H1 (cell line): ENCODE measurements at regions not wholly inside any gene's neighbourhood (a gene's known extent, or its start where the extent isn't known, plus 50 kb on each side); places are given as distances from the start of the nearest gene placed in this dataset.

Experiments used
- CTCF ChIA-PET: fragments of 300-600 bp; sonication (Branson Sonifier 250); formaldehyde crosslinking; loops from one replicate; lab custom pipeline; 2021; ENCODE audit not compliant: partially characterized antibody; lab: Charles Lee
- POLR2A ChIA-PET: fragments of 300-600 bp; sonication (Branson Sonifier 250); formaldehyde crosslinking; loops from one replicate; lab custom pipeline; 2021; ENCODE audit warnings: inconsistent platforms; ENCODE audit not compliant: partially characterized antibody; lab: Charles Lee
- DNase-seq, 2 experiments: peaks; one replicate each; pipeline versions ENCODE4 v3.0.0 to v3.0.0-alpha.2; 2010 to 2022; ENCODE audit warnings: low spot score in 2 of 2, low read depth in 1 of 2, mixed read lengths in 1 of 2
- FAIRE-seq: peaks from 2 replicates; lab custom pipeline; 2011; peaks lifted over from hg19 to GRCh38; lab: Jason Lieb, UNC
- H2AFZ ChIP-seq: 2 replicates; pipeline ENCODE4 v1.8.1; 2012; ENCODE audit warnings: low read length, inconsistent platforms
- H2AK5ac ChIP-seq: 2 replicates; pipeline ENCODE4 v1.6.1; 2013; ENCODE audit warnings: low read depth, low read length
- H2BK120ac ChIP-seq: replicated peaks from 2 replicates; pipeline ENCODE3; 2013; ENCODE audit warnings: low read depth, low read length, inconsistent platforms
- H2BK12ac ChIP-seq: 2 replicates; pipeline ENCODE4 v1.6.1; 2013; ENCODE audit warnings: low read depth, low read length
- H2BK15ac ChIP-seq: 2 replicates; pipeline ENCODE4 v1.6.1; 2013; ENCODE audit warnings: low read length
- H2BK20ac ChIP-seq: 2 replicates; pipeline ENCODE4 v1.6.1; 2013; ENCODE audit warnings: low read length
- H2BK5ac ChIP-seq: 2 replicates; pipeline ENCODE4 v1.6.1; 2013; ENCODE audit warnings: low read depth, low read length
- H3K14ac ChIP-seq: 2 replicates; pipeline ENCODE4 v1.6.1; 2013; ENCODE audit warnings: inconsistent platforms; ENCODE audit not compliant: insufficient read length
- H3K18ac ChIP-seq: 2 replicates; pipeline ENCODE4 v1.6.1; 2013; ENCODE audit warnings: low read length; ENCODE audit errors: extremely low read depth
- H3K23ac ChIP-seq: 2 replicates; pipeline ENCODE4 v1.6.1; 2013; ENCODE audit warnings: inconsistent platforms; ENCODE audit not compliant: insufficient read length
- H3K23me2 ChIP-seq: 2 replicates; pipeline ENCODE4 v1.6.1; 2013; ENCODE audit warnings: low read depth, low read length
- H3K27ac ChIP-seq: 2 replicates; pipeline ENCODE4 v1.6.1; 2011; ENCODE audit warnings: low read depth, low read length, inconsistent platforms
- H3K27me3 ChIP-seq, 4 experiments: replicated peaks in 1 of 4; 1 replicate in 1 of 4; 2 replicates in 3 of 4; pipeline versions ENCODE4 v1.6.1 to v1.8.1; 2011 to 2013; ENCODE audit warnings: low read length in 3 of 4, mild to moderate bottlenecking in 3 of 4, inconsistent platforms in 2 of 4, mixed read lengths in 2 of 4, moderate library complexity in 1 of 4; ENCODE audit not compliant: control insufficient read depth in 3 of 4, insufficient read depth in 3 of 4; ENCODE audit errors: extremely low read depth in 1 of 4
- H3K36me3 ChIP-seq, 4 experiments: 2 replicates each; pipeline versions ENCODE4 v1.6.1 to v1.8.1; 2011 to 2013; ENCODE audit warnings: mild to moderate bottlenecking in 4 of 4, low read length in 3 of 4, moderate library complexity in 2 of 4, control low read depth in 1 of 4, inconsistent platforms in 1 of 4; ENCODE audit not compliant: insufficient read depth in 4 of 4, control insufficient read depth in 2 of 4
- H3K4ac ChIP-seq: replicated peaks from 2 replicates; pipeline ENCODE3; 2013; ENCODE audit warnings: low read length, low read depth, mixed read lengths, inconsistent platforms; ENCODE audit not compliant: insufficient read length
- H3K4me1 ChIP-seq, 4 experiments: replicated peaks in 1 of 4; 1 replicate in 1 of 4; 2 replicates in 3 of 4; pipeline versions ENCODE4 v1.6.1 to v1.8.1; 2011 to 2013; ENCODE audit warnings: low read length in 3 of 4, inconsistent platforms in 2 of 4, mixed read lengths in 1 of 4; ENCODE audit not compliant: insufficient read depth in 4 of 4, control insufficient read depth in 3 of 4
- H3K4me2 ChIP-seq, 2 experiments: 2 replicates each; pipeline versions ENCODE4 v1.6.1 to v1.8.1; 2011 to 2013; ENCODE audit warnings: low read depth in 2 of 2, low read length in 2 of 2, control low read depth in 1 of 2, inconsistent platforms in 1 of 2, mild to moderate bottlenecking in 1 of 2; ENCODE audit not compliant: insufficient read depth in 1 of 2
- H3K4me3 ChIP-seq, 4 experiments: fragments of 200-600, 300-600 bp in 1 of 4; sonication (generic), shearing (Covaris generic), sonication (Bioruptor Twin) in 1 of 4; 2 replicates each; pipeline versions ENCODE4 v1.5.1 to v1.8.1; 2011 to 2016; ENCODE audit warnings: low read length in 4 of 4, low read depth in 3 of 4, control low read depth in 2 of 4, inconsistent platforms in 2 of 4, mild to moderate bottlenecking in 2 of 4, mixed read lengths in 1 of 4, moderate library complexity in 1 of 4; ENCODE audit not compliant: insufficient read depth in 2 of 4; ENCODE audit errors: extremely low read depth in 1 of 4
- H3K56ac ChIP-seq: replicated peaks from 2 replicates; pipeline ENCODE3; 2013; ENCODE audit warnings: low read depth, mild to moderate bottlenecking, mixed read lengths, low read length, inconsistent platforms; ENCODE audit not compliant: insufficient read length
- H3K79me1 ChIP-seq: 2 replicates; pipeline ENCODE4 v1.6.1; 2013; ENCODE audit warnings: low read depth, low read length, control low read depth
- H3K79me2 ChIP-seq, 2 experiments: 2 replicates each; pipeline versions ENCODE4 v1.6.1 to v1.8.1; 2012 to 2013; ENCODE audit warnings: low read length in 2 of 2, mild to moderate bottlenecking in 2 of 2, inconsistent platforms in 1 of 2; ENCODE audit not compliant: insufficient read depth in 2 of 2, control insufficient read depth in 1 of 2
- H3K9ac ChIP-seq, 4 experiments: replicated peaks in 1 of 4; 1 replicate in 1 of 4; 2 replicates in 3 of 4; pipeline versions ENCODE4 v1.6.1 to v1.8.1; 2011 to 2013; ENCODE audit warnings: low read depth in 3 of 4, low read length in 3 of 4, control low read depth in 2 of 4, mild to moderate bottlenecking in 2 of 4, moderate library complexity in 2 of 4, inconsistent platforms in 1 of 4; ENCODE audit errors: extremely low read depth in 1 of 4
- H3K9me3 ChIP-seq, 2 experiments: 2 replicates each; pipeline versions ENCODE4 v1.6.1 to v1.8.1; 2012 to 2013; ENCODE audit warnings: mild to moderate bottlenecking in 2 of 2, moderate library complexity in 2 of 2, control low read depth in 1 of 2, inconsistent platforms in 1 of 2, low read depth in 1 of 2, low read length in 1 of 2, mixed read lengths in 1 of 2; ENCODE audit not compliant: insufficient read depth in 2 of 2
- H4K20me1 ChIP-seq, 2 experiments: replicated peaks in 1 of 2; 2 replicates each; pipeline versions ENCODE3 to v1.8.1; 2011 to 2013; ENCODE audit warnings: inconsistent platforms in 2 of 2, low read length in 2 of 2, mild to moderate bottlenecking in 1 of 2; ENCODE audit not compliant: insufficient read depth in 2 of 2, control insufficient read depth in 1 of 2
- H4K5ac ChIP-seq: 2 replicates; pipeline ENCODE4 v1.6.1; 2013; ENCODE audit warnings: low read length, low read depth, mixed read lengths, inconsistent platforms; ENCODE audit not compliant: insufficient read length
- H4K8ac ChIP-seq: 2 replicates; pipeline ENCODE4 v1.8.0; 2013; ENCODE audit warnings: mild to moderate bottlenecking, moderate library complexity, low read length, inconsistent platforms; ENCODE audit not compliant: insufficient read depth; ENCODE audit errors: extremely low read depth
- H4K91ac ChIP-seq: replicated peaks from 2 replicates; pipeline ENCODE3; 2013; ENCODE audit warnings: low read length, mixed read lengths, inconsistent platforms; ENCODE audit not compliant: insufficient read length
- ATF2 ChIP-seq: IDR thresholded peaks from 2 replicates; pipeline ENCODE4 v1.6.1; 2012; ENCODE audit warnings: low read length, inconsistent platforms
- BACH1 ChIP-seq: IDR thresholded peaks from 2 replicates; pipeline ENCODE4 v1.6.1; 2012; ENCODE audit warnings: low read length, improper control_type of control experiment
- CBX5 ChIP-seq: fragments of 300-800, 300-1000 bp; sonication (generic); IDR thresholded peaks from 2 replicates; pipeline ENCODE4 v1.7.1; 2016; ENCODE audit warnings: antibody characterized with exemption, low read length, low read depth
- CBX8 ChIP-seq: fragments of 300-800, 300-1000 bp; sonication (generic); IDR thresholded peaks from 2 replicates; pipeline ENCODE4 v1.7.1; 2016; ENCODE audit warnings: low read depth, low read length, borderline replicate concordance
- CHD2 ChIP-seq: IDR thresholded peaks from 2 replicates; pipeline ENCODE4 v1.6.1; 2012; ENCODE audit warnings: low read length, improper control_type of control experiment
- CREB1 ChIP-seq: IDR thresholded peaks from 2 replicates; pipeline ENCODE4 v1.6.1; 2012; ENCODE audit warnings: inconsistent platforms
- RXRA ChIP-seq: IDR thresholded peaks from 2 replicates; pipeline ENCODE4 v1.6.1; 2011; ENCODE audit warnings: low read depth, mild to moderate bottlenecking, low read length, moderate library complexity; ENCODE audit not compliant: insufficient read depth
- SAP30 ChIP-seq: fragments of 300-600 bp; sonication (generic); IDR thresholded peaks from 2 replicates; pipeline ENCODE4 v1.7.1; 2012; ENCODE audit warnings: low read length, moderate library complexity, mild to moderate bottlenecking, inconsistent platforms; ENCODE audit not compliant: insufficient read depth, insufficient replicate concordance
- SUZ12 ChIP-seq: fragments of 200-600 bp; sonication (generic); IDR thresholded peaks from 2 replicates; pipeline ENCODE4 v1.6.1; 2012; ENCODE audit warnings: mild to moderate bottlenecking, inconsistent platforms, low read length, moderate library complexity, mixed read lengths
- WGBS, 2 experiments: shearing (Covaris generic) in 1 of 2; methylation state at CpG; one replicate each; pipeline versions ENCODE4 v1.1.6 to v1.1.7; 2013 to 2015; ENCODE audit warnings: low lambda C conversion rate in 2 of 2, mixed read lengths in 2 of 2, inconsistent platforms in 1 of 2, low coverage in 1 of 2, missing lambda C conversion rate in 1 of 2; ENCODE audit not compliant: insufficient replicate concordance in 2 of 2, insufficient coverage in 1 of 2, insufficient read length in 1 of 2; ENCODE audit errors: extremely low coverage in 1 of 2, missing lambda C conversion rate in 1 of 2; 5-methylcytosine and 5-hydroxymethylcytosine counted together

GRCh38 chr13:78102741-78103140 is 184.1 kb upstream of the EDNRB start:
- H2BK120ac ChIP-seq: no peak overlapping the region
- no peak overlapping the region for H4K91ac ChIP-seq
- H4K8ac ChIP-seq: no peak overlapping the region
- DNase-seq (no peak), FAIRE-seq (no peak)
- H3K4me1 ChIP-seq: no peaks in the 10 kb centered on the region
- H2BK12ac ChIP-seq: no peak overlapping the region
- POLR2A ChIA-PET: no interaction called here
- H3K27ac ChIP-seq: no peak overlapping the region
- H3K79me2 ChIP-seq: no peaks in the 10 kb centered on the region
- CTCF ChIA-PET: interaction anchor here (1.2 kb wide), 1 partner anchor 18 kb away, joined by 4 read pairs; no protein-coding TSS in a partner anchor
- no peak overlapping the region for H3K4me3 ChIP-seq
- H2BK5ac ChIP-seq: no peak overlapping the region
- 91% methylated on average over 2 of the region's 2 CpGs; no CpG with 5 or more reads in 1 of the 2 experiments for WGBS, 2 experiments
- TF ChIP-seq CHD2 (no peak), SUZ12 (no peak), RXRA (no peak), ATF2 (no peak), BACH1 (no peak), CREB1 (no peak), CBX8 (no peak), SAP30 (no peak), CBX5 (no peak)
- no peaks in the 10 kb centered on the region for H3K79me1 ChIP-seq
- no peaks in the 10 kb centered on the region for H3K9me3 ChIP-seq
- H3K14ac ChIP-seq: no peak overlapping the region
- H3K27me3 ChIP-seq: peaks cover 0 to 1% (median 0%) of the 10 kb centered on the region in 4 experiments; a peak in 1 of 7 replicates
- H4K20me1 ChIP-seq: no peaks in the 10 kb centered on the region
- no peak overlapping the region for H3K4ac ChIP-seq
- H3K4me2 ChIP-seq: no peak overlapping the region
- H2AK5ac ChIP-seq: no peak overlapping the region
- H3K9ac ChIP-seq: no peak overlapping the region
- H2BK15ac ChIP-seq: no peak overlapping the region
- H4K5ac ChIP-seq: no peak overlapping the region
- no peak overlapping the region for H2AFZ ChIP-seq
- H3K56ac ChIP-seq: no peak overlapping the region
- no peaks in the 10 kb centered on the region for H3K23me2 ChIP-seq
- H2BK20ac ChIP-seq: no peak overlapping the region
- no peaks in the 10 kb centered on the region for H3K36me3 ChIP-seq
- no peak overlapping the region for H3K23ac ChIP-seq
- H3K18ac ChIP-seq: no peak overlapping the region
